ENCODE measurements at regions not wholly inside any gene's neighbourhood (a gene's known extent, or its start where the extent isn't known, plus 50 kb on each side); places are given as distances from the start of the nearest gene placed in this dataset.

GRCh38 chr14:101337053-101337452 lies 224.2 kb upstream of the DIO3 start:
- TF ChIP-seq, protein P1, sequence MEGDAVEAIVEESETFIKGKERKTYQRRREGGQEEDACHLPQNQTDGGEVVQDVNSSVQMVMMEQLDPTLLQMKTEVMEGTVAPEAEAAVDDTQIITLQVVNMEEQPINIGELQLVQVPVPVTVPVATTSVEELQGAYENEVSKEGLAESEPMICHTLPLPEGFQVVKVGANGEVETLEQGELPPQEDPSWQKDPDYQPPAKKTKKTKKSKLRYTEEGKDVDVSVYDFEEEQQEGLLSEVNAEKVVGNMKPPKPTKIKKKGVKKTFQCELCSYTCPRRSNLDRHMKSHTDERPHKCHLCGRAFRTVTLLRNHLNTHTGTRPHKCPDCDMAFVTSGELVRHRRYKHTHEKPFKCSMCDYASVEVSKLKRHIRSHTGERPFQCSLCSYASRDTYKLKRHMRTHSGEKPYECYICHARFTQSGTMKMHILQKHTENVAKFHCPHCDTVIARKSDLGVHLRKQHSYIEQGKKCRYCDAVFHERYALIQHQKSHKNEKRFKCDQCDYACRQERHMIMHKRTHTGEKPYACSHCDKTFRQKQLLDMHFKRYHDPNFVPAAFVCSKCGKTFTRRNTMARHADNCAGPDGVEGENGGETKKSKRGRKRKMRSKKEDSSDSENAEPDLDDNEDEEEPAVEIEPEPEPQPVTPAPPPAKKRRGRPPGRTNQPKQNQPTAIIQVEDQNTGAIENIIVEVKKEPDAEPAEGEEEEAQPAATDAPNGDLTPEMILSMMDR (conservative IDR thresholded peaks at IDR 0.05; ENCODE audit: low read depth, low read length) = no peak
- Histone ChIP-seq H3K9ac (no peak overlapping the region), H4K20me1 (ENCODE audit: insufficient read depth) (no peaks in the 10 kb centered on the region), H3K4me3 (IDR thresholded peaks at IDR 0.05; ENCODE audit: insufficient read depth, low read depth, low read length) (no peak overlapping the region), H2AFZ (ENCODE audit: low read depth) (no peak overlapping the region), H3K36me3 (ENCODE audit: insufficient read depth) (no peaks in the 10 kb centered on the region), H3K4me2 (no peak overlapping the region), H3K79me2 (ENCODE audit: insufficient read depth, low read depth) (no peaks in the 10 kb centered on the region), H3K4me1 (ENCODE audit: low read depth, poor library complexity, severe bottlenecking) (no peaks in the 10 kb centered on the region), H3K27me3 (ENCODE audit: insufficient read depth, low read depth) (peaks cover 6% of the 10 kb centered on the region; the same call in 1 of the 2 replicates), H3K27ac (no peak overlapping the region)

DNA sequence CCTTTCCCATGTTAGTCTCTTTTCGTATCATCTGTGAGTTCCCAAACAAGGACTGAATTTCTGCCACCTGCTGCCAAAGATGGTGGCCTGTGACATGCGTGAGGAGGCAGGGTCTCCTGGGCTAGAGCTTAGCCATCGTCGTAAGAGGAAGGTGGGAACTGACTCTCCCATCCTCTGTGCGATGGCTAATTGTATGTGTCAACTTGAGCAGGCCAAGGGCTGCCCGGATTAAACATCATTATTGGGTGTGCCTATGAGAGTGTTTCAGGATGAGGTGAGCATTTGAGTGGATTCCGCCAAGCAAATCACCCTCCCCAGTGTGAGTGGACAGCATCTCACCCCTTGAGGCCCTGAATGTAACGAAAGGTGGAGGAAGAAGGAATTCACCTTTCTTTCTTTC lies 220.7 kb upstream of the DIO3 start:
- no peak overlapping the region for H3K27ac ChIP-seq
- H3K4me3 ChIP-seq (IDR thresholded peaks at IDR 0.05; ENCODE audit: insufficient read depth, low read depth, low read length) = no peak overlapping the region
- no peaks in the 10 kb centered on the region for H3K36me3 ChIP-seq (ENCODE audit: insufficient read depth)
- TF ChIP-seq, protein P1 (conservative IDR thresholded peaks at IDR 0.05; ENCODE audit: low read depth, low read length) = no peak
- no peaks in the 10 kb centered on the region; the same call in 1 of the 2 replicates for H3K27me3 ChIP-seq (ENCODE audit: insufficient read depth, low read depth)
- H3K4me2 ChIP-seq = no peak overlapping the region
- H4K20me1 ChIP-seq (ENCODE audit: insufficient read depth) = no peaks in the 10 kb centered on the region
- H2AFZ ChIP-seq (ENCODE audit: low read depth) = no peak overlapping the region
- no peaks in the 10 kb centered on the region for H3K79me2 ChIP-seq (ENCODE audit: insufficient read depth, low read depth)
- H3K9ac ChIP-seq = no peak overlapping the region
- no peaks in the 10 kb centered on the region for H3K4me1 ChIP-seq (ENCODE audit: low read depth, poor library complexity, severe bottlenecking)

GRCh38 chr14:101347893-101348777 lies 213.2 kb upstream of the DIO3 start:
- Histone ChIP-seq H3K4me2 (no peak overlapping the region), H2AFZ (ENCODE audit: low read depth) (no peak overlapping the region), H3K27ac (no peak overlapping the region), H3K9ac (no peak overlapping the region), H3K4me1 (ENCODE audit: low read depth, poor library complexity, severe bottlenecking) (no peaks in the 10 kb centered on the region), H3K79me2 (ENCODE audit: insufficient read depth, low read depth) (no peaks in the 10 kb centered on the region), H3K27me3 (ENCODE audit: insufficient read depth, low read depth) (no peaks in the 10 kb centered on the region), H3K36me3 (ENCODE audit: insufficient read depth) (no peaks in the 10 kb centered on the region), H3K4me3 (IDR thresholded peaks at IDR 0.05; ENCODE audit: insufficient read depth, low read depth, low read length) (no peak overlapping the region), H4K20me1 (ENCODE audit: insufficient read depth) (no peaks in the 10 kb centered on the region)
- TF ChIP-seq, protein P1 (conservative IDR thresholded peaks at IDR 0.05; ENCODE audit: low read depth, low read length) = no peak

DNA sequence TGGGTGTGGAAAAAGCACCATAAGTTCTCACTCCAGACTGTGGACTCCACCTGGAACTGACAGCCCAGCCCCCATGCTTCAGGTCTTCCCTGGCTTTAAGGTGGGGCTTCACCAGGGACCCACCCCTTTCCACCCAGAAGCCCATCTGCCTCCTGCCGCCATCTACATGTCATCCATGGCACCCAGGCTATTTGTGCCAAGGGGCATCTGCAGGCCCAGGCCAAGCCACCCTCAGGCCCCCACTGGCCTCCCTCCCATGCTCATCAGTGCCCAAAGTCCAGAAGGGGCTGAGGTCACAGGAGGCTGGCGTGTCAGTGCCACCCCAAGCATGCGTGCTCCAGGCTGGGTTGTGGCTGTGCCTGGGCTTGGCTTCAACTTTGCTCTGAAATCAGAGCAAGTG lies 212.2 kb upstream of the DIO3 start:
- Histone ChIP-seq H3K4me3 (IDR thresholded peaks at IDR 0.05; ENCODE audit: insufficient read depth, low read depth, low read length) (no peak overlapping the region), H2AFZ (ENCODE audit: low read depth) (no peak overlapping the region), H3K9ac (no peak overlapping the region), H3K4me2 (no peak overlapping the region), H4K20me1 (ENCODE audit: insufficient read depth) (no peaks in the 10 kb centered on the region), H3K79me2 (ENCODE audit: insufficient read depth, low read depth) (no peaks in the 10 kb centered on the region), H3K4me1 (ENCODE audit: low read depth, poor library complexity, severe bottlenecking) (no peaks in the 10 kb centered on the region), H3K36me3 (ENCODE audit: insufficient read depth) (no peaks in the 10 kb centered on the region), H3K27me3 (ENCODE audit: insufficient read depth, low read depth) (no peaks in the 10 kb centered on the region), H3K27ac (no peak overlapping the region)
- TF ChIP-seq, protein P1 (conservative IDR thresholded peaks at IDR 0.05; ENCODE audit: low read depth, low read length) = no peak
